Ishikawa (cell line): ENCODE measurements at regions not wholly inside any gene's neighbourhood (a gene's known extent, or its start where the extent isn't known, plus 50 kb on each side); places are given as distances from the start of the nearest gene placed in this dataset.

Source experiments
- CEBPB ChIP-seq: IDR thresholded peaks from 2 replicates; pipeline ENCODE4 v1.6.1; 2012
- CREB1 ChIP-seq: IDR thresholded peaks from 2 replicates; pipeline ENCODE4 v1.6.1; 2012; ENCODE audit warnings: low read depth
- EGR1 ChIP-seq: IDR thresholded peaks from 2 replicates; pipeline ENCODE4 v1.6.1; 2012
- EP300 ChIP-seq: IDR thresholded peaks from 2 replicates; pipeline ENCODE4 v1.6.1; 2012; ENCODE audit warnings: borderline replicate concordance
- FOXM1 ChIP-seq: IDR thresholded peaks from 2 replicates; pipeline ENCODE4 v1.6.1; 2012; ENCODE audit warnings: low read depth, borderline replicate concordance
- NFIC ChIP-seq: IDR thresholded peaks from 2 replicates; pipeline ENCODE4 v1.6.1; 2012
- RAD21 ChIP-seq: IDR thresholded peaks from 2 replicates; pipeline ENCODE4 v1.6.1; 2012; ENCODE audit warnings: low read depth
- TAF1 ChIP-seq: IDR thresholded peaks from 2 replicates; pipeline ENCODE4 v1.6.1; 2012; ENCODE audit warnings: low read depth, mild to moderate bottlenecking
- TCF12 ChIP-seq: IDR thresholded peaks from 2 replicates; pipeline ENCODE4 v1.6.1; 2012; ENCODE audit warnings: low read depth
- YY1 ChIP-seq: IDR thresholded peaks from 2 replicates; pipeline ENCODE4 v1.6.1; 2012; ENCODE audit warnings: low read depth
- ZBTB7A ChIP-seq: IDR thresholded peaks from 2 replicates; pipeline ENCODE4 v1.6.1; 2012; ENCODE audit warnings: low read depth
- TF ChIP-seq, protein P1 (sequence below): IDR thresholded peaks from 2 replicates; pipeline ENCODE4 v1.6.1; 2012
- TF ChIP-seq, protein P2 (sequence below): IDR thresholded peaks from 2 replicates; pipeline ENCODE4 v1.6.1; 2012; ENCODE audit warnings: low read depth, mild to moderate bottlenecking
- TF ChIP-seq, protein P3 (sequence below): IDR thresholded peaks from 2 replicates; pipeline ENCODE4 v1.6.1; 2012

DNA sequence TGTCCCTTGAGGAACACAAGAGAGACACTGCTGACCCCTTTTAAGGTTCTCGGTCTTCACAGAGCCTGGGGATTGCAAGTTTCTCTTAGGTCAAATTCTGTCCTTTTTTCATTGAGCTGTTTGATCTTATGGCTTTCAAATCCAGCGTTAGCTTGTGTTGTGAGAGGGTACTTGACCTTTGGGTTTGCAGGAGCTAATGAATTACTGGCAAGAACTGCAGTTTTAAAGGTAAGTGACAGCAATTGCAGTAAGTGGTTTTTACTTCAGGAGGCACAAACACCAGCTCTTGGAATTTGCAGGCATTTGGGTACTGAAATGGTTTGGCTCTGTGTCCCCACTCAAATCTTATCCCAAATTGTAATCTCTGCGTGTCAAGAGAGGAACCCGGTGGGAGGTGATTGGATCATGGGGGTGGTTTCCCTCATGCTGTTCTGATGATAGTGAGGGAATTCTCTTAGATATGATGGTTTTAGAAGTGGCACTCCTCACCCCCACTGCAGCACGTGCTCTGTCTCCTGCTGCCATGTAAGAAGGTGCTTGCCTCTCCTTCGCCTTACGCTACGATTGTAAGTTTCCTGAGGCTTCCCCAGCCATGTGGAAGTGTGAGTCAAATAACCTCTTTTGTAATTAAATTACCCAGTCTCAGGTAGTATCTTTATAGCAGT lies 134.5 kb upstream of the LYPLAL1 start:
- TF ChIP-seq EP300 (no peak), EGR1 (no peak), RAD21 (no peak), YY1 (no peak), TAF1 (no peak), NFIC (no peak), CEBPB (no peak), TCF12 (no peak), ZBTB7A (no peak), CREB1 (no peak), FOXM1 (no peak)
- TF ChIP-seq, protein P1, sequence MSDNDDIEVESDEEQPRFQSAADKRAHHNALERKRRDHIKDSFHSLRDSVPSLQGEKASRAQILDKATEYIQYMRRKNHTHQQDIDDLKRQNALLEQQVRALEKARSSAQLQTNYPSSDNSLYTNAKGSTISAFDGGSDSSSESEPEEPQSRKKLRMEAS = no peak
- TF ChIP-seq, protein P2, sequence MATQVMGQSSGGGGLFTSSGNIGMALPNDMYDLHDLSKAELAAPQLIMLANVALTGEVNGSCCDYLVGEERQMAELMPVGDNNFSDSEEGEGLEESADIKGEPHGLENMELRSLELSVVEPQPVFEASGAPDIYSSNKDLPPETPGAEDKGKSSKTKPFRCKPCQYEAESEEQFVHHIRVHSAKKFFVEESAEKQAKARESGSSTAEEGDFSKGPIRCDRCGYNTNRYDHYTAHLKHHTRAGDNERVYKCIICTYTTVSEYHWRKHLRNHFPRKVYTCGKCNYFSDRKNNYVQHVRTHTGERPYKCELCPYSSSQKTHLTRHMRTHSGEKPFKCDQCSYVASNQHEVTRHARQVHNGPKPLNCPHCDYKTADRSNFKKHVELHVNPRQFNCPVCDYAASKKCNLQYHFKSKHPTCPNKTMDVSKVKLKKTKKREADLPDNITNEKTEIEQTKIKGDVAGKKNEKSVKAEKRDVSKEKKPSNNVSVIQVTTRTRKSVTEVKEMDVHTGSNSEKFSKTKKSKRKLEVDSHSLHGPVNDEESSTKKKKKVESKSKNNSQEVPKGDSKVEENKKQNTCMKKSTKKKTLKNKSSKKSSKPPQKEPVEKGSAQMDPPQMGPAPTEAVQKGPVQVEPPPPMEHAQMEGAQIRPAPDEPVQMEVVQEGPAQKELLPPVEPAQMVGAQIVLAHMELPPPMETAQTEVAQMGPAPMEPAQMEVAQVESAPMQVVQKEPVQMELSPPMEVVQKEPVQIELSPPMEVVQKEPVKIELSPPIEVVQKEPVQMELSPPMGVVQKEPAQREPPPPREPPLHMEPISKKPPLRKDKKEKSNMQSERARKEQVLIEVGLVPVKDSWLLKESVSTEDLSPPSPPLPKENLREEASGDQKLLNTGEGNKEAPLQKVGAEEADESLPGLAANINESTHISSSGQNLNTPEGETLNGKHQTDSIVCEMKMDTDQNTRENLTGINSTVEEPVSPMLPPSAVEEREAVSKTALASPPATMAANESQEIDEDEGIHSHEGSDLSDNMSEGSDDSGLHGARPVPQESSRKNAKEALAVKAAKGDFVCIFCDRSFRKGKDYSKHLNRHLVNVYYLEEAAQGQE = no peak
- TF ChIP-seq, protein P3, sequence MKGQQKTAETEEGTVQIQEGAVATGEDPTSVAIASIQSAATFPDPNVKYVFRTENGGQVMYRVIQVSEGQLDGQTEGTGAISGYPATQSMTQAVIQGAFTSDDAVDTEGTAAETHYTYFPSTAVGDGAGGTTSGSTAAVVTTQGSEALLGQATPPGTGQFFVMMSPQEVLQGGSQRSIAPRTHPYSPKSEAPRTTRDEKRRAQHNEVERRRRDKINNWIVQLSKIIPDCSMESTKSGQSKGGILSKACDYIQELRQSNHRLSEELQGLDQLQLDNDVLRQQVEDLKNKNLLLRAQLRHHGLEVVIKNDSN = no peak
